ENCODE measurements at regions not wholly inside any gene's neighbourhood (a gene's known extent, or its start where the extent isn't known, plus 50 kb on each side); places are given as distances from the start of the nearest gene placed in this dataset.

GRCh38 chr9:18398038-18398437, 75.9 kb upstream of the ADAMTSL1 start:
- CTCF ChIA-PET, result interaction anchor here (1.0 kb wide), 1 partner anchor 505 kb away, joined by 3 read pairs; no protein-coding TSS in a partner anchor
- no peaks in the 10 kb centered on the region for H3K36me3 Mint-ChIP-seq (ENCODE audit: low read depth)
- peaks cover 2% of the 10 kb centered on the region for H3K27me3 Mint-ChIP-seq (ENCODE audit: low read depth)
- no peak overlapping the region for H3K27ac Mint-ChIP-seq
- DNase-seq, result no peak
- no peaks in the 10 kb centered on the region for H3K9me3 Mint-ChIP-seq
- H3K4me1 Mint-ChIP-seq (ENCODE audit: low read depth), result no peaks in the 10 kb centered on the region
- H3K4me3 Mint-ChIP-seq, result no peak overlapping the region
- intact Hi-C loops (cut with micrococcal nuclease), result no loop called here

- Mint-ChIP-seq H3K4me1 (ENCODE audit: low read depth) (no peaks in the 10 kb centered on the region), H3K4me3 (no peak overlapping the region), H3K27ac (no peak overlapping the region), H3K27me3 (ENCODE audit: low read depth) (no peaks in the 10 kb centered on the region), H3K9me3 (no peaks in the 10 kb centered on the region), H3K36me3 (ENCODE audit: low read depth) (no peaks in the 10 kb centered on the region)
- DNase-seq, result no peak
- intact Hi-C loops (cut with micrococcal nuclease), result no loop called here
- CTCF ChIA-PET, result no interaction called here
Measured at GRCh38 chr9:18404434-18405029, 69.4 kb upstream of the ADAMTSL1 start.

GRCh38 chr9:18405240-18405639, 68.7 kb upstream of the ADAMTSL1 start:
- no peaks in the 10 kb centered on the region for H3K36me3 Mint-ChIP-seq (ENCODE audit: low read depth)

GRCh38 chr9:18410983-18411382, 63.0 kb upstream of the ADAMTSL1 start:
- Mint-ChIP-seq H3K9me3 (no peaks in the 10 kb centered on the region), H3K4me1 (ENCODE audit: low read depth) (no peaks in the 10 kb centered on the region), H3K27ac (no peak overlapping the region), H3K36me3 (ENCODE audit: low read depth) (no peaks in the 10 kb centered on the region), H3K27me3 (ENCODE audit: low read depth) (peaks cover 11% of the 10 kb centered on the region), H3K4me3 (no peak overlapping the region)
- DNase-seq, result no peak
- CTCF ChIA-PET, result no interaction called here
- intact Hi-C loops (cut with micrococcal nuclease), result no loop called here

More at GRCh38 chr9:18405240-18405639, 68.7 kb upstream of the ADAMTSL1 start:
- Mint-ChIP-seq H3K4me1 (ENCODE audit: low read depth) (no peaks in the 10 kb centered on the region), H3K4me3 (no peak overlapping the region), H3K27ac (no peak overlapping the region), H3K27me3 (ENCODE audit: low read depth) (no peaks in the 10 kb centered on the region), H3K9me3 (no peaks in the 10 kb centered on the region)
- no peak for DNase-seq
- intact Hi-C loops (cut with micrococcal nuclease), result no loop called here
- CTCF ChIA-PET, result no interaction called here

GRCh38 chr9:18421391-18421790, 52.6 kb upstream of the ADAMTSL1 start:
- H3K36me3 Mint-ChIP-seq (ENCODE audit: low read depth), result no peaks in the 10 kb centered on the region
- H3K9me3 Mint-ChIP-seq, result no peaks in the 10 kb centered on the region
- H3K27me3 Mint-ChIP-seq (ENCODE audit: low read depth), result peaks cover 3% of the 10 kb centered on the region
- intact Hi-C loops (cut with micrococcal nuclease), result no loop called here
- no peaks in the 10 kb centered on the region for H3K4me1 Mint-ChIP-seq (ENCODE audit: low read depth)
- CTCF ChIA-PET, result interaction anchor here (0.8 to 0.9 kb wide), 2 partner anchors 21 to 30 kb away, joined by 3 read pairs; no protein-coding TSS in a partner anchor
- H3K4me3 Mint-ChIP-seq, result no peak overlapping the region
- DNase-seq, result no peak
- no peak overlapping the region for H3K27ac Mint-ChIP-seq

- CTCF ChIA-PET, result interaction anchor here (0.5 kb wide), 1 partner anchor 33 kb away, joined by 3 read pairs; no protein-coding TSS in a partner anchor
- no peaks in the 10 kb centered on the region for H3K36me3 Mint-ChIP-seq (ENCODE audit: low read depth)
- intact Hi-C loops (cut with micrococcal nuclease), result no loop called here
- no peaks in the 10 kb centered on the region for H3K4me1 Mint-ChIP-seq (ENCODE audit: low read depth)
- H3K27ac Mint-ChIP-seq, result peak overlapping the region; percentile 57
- peaks cover 3% of the 10 kb centered on the region for H3K27me3 Mint-ChIP-seq (ENCODE audit: low read depth)
- H3K9me3 Mint-ChIP-seq, result no peaks in the 10 kb centered on the region
- DNase-seq, result no peak
- H3K4me3 Mint-ChIP-seq, result no peak overlapping the region
Measured at GRCh38 chr9:18422296-18423036, 51.5 kb upstream of the ADAMTSL1 start.

- CTCF ChIA-PET, result interaction anchor here (0.6 kb wide), 1 partner anchor 159 kb away, joined by 3 read pairs; no protein-coding TSS in a partner anchor
- intact Hi-C loops (cut with micrococcal nuclease), result no loop called here
- no peaks in the 10 kb centered on the region for H3K36me3 Mint-ChIP-seq (ENCODE audit: low read depth)
- no peaks in the 10 kb centered on the region for H3K9me3 Mint-ChIP-seq
- H3K4me1 Mint-ChIP-seq (ENCODE audit: low read depth), result no peaks in the 10 kb centered on the region
- no peak overlapping the region for H3K27ac Mint-ChIP-seq
- H3K27me3 Mint-ChIP-seq (ENCODE audit: low read depth), result peaks cover 3% of the 10 kb centered on the region
- H3K4me3 Mint-ChIP-seq, result no peak overlapping the region
- no peak for DNase-seq
Measured at GRCh38 chr9:18423791-18424531, 50.0 kb upstream of the ADAMTSL1 start.

Measured in activated naive CD4-positive, alpha-beta T cell treated with anti-CD3 and anti-CD28 coated beads for 36 hours (primary cell).